ENCODE measurements at regions not wholly inside any gene's neighbourhood (a gene's known extent, or its start where the extent isn't known, plus 50 kb on each side); places are given as distances from the start of the nearest gene placed in this dataset.
"Not testable (repeated sequence)": the region's sequence is repeated elsewhere in the genome, so short reads cannot be mapped to it uniquely, and the experiment has no call there.

DNA sequence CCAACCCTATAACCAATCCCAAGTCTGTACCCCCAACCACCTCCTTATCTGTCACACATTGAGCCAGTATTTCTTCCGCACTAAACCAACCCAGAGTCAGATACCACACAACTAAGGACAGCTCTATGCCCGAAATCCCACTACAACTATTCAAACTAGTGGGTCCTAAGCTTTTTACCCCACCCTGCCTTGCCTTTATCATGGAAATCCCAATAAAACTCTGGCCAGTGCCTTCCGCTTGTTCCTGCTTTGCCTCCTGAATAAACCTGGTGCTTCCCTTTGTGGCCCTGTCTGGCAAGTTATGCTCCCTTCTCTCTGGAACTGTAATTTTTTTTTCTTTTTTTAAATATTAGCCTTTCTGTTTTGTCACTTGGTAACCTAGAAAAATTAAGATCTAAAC, 493.3 kb upstream of the SYT1 start:
- Mint-ChIP-seq H3K27me3 (ENCODE audit: insufficient read depth) (peaks cover 2% of the 10 kb centered on the region), H3K9me3 (no peaks in the 10 kb centered on the region; the same call in 1 of the 2 replicates), H3K36me3 (ENCODE audit: low read depth) (no peaks in the 10 kb centered on the region; the same call in 1 of the 2 replicates), H3K27ac (no peak overlapping the region), H3K4me3 (no peak overlapping the region), H3K4me1 (ENCODE audit: low read depth) (no peaks in the 10 kb centered on the region)
- DNase-seq: no peak
- TF ChIP-seq, protein P1, sequence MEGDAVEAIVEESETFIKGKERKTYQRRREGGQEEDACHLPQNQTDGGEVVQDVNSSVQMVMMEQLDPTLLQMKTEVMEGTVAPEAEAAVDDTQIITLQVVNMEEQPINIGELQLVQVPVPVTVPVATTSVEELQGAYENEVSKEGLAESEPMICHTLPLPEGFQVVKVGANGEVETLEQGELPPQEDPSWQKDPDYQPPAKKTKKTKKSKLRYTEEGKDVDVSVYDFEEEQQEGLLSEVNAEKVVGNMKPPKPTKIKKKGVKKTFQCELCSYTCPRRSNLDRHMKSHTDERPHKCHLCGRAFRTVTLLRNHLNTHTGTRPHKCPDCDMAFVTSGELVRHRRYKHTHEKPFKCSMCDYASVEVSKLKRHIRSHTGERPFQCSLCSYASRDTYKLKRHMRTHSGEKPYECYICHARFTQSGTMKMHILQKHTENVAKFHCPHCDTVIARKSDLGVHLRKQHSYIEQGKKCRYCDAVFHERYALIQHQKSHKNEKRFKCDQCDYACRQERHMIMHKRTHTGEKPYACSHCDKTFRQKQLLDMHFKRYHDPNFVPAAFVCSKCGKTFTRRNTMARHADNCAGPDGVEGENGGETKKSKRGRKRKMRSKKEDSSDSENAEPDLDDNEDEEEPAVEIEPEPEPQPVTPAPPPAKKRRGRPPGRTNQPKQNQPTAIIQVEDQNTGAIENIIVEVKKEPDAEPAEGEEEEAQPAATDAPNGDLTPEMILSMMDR (IDR thresholded peaks at IDR 0.05): no peak

DNA sequence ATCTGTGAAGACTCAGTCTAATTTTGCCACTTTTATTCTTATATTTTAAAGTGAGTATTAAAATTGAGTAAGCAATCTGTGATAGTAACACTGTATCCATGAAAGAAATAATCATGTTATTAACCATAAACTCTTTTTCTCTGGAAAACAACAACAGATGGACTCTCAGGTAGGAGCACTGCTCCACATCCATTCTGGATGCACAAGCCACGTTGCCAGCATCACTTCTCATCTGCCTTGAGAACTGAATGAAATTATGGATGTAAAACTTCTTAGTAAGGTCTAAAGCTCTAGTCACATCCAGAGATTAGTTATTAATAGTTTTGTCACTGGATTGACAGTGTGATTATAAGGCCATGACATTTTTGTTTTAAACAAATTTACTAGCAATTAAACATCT, 489.1 kb upstream of the SYT1 start:
- peaks cover 2% of the 10 kb centered on the region for H3K27me3 Mint-ChIP-seq (ENCODE audit: insufficient read depth)
- H3K4me1 Mint-ChIP-seq (ENCODE audit: low read depth): no peaks in the 10 kb centered on the region
- DNase-seq: no peak
- no peak overlapping the region for H3K27ac Mint-ChIP-seq
- H3K9me3 Mint-ChIP-seq: peaks cover 28% of the 10 kb centered on the region
- TF ChIP-seq, protein P1 (IDR thresholded peaks at IDR 0.05): no peak
- no peak overlapping the region for H3K4me3 Mint-ChIP-seq
- H3K36me3 Mint-ChIP-seq (ENCODE audit: low read depth): peaks cover 20% of the 10 kb centered on the region

DNA sequence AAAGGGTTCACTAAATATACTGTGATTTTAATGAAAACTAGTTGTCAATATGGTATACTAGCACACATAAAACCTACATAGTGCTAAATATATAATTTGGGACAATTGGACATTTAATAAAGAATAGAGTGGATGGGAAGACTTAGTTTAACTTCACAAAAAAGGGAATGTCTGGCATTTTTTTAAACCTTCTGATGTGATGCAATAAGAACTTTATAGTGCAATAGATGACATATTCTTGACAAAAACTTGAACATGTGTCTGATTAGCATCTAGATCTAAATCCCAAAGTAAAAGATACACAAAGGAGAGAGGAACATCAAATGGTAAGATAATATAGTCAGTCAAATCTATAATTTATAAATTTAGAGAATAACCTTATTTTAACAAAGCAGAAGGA, 488.3 kb upstream of the SYT1 start:
- Mint-ChIP-seq H3K4me1 (ENCODE audit: low read depth) (no peaks in the 10 kb centered on the region), H3K36me3 (ENCODE audit: low read depth) (peaks cover 20% of the 10 kb centered on the region), H3K4me3 (no peak overlapping the region), H3K27ac (no peak overlapping the region), H3K9me3 (peaks cover 28% of the 10 kb centered on the region), H3K27me3 (ENCODE audit: insufficient read depth) (peaks cover 1% of the 10 kb centered on the region; the same call in 1 of the 2 replicates)
- DNase-seq: no peak
- TF ChIP-seq, protein P1 (IDR thresholded peaks at IDR 0.05): no peak

DNA sequence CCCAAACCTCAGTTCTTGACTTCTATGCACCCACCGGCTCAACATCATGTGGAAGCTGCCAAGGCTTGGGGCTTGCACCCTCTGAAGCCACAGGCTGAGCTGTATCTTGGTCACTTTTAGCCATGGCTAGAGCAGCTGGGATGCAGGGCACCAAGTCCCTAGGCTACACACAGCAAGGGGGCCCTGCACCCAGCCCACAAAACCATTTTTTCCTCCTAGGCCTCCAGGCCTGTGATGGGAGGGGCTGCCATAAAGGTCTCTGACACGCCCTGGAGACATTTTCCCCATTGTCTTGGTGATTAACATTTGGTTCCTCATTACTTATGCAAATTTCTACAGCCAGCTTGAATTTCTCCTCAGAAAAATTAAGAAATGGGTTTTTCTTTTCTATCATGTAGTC, 485.5 kb upstream of the SYT1 start:
- Mint-ChIP-seq H3K9me3 (peaks cover 28% of the 10 kb centered on the region), H3K36me3 (ENCODE audit: low read depth) (peaks cover 20% of the 10 kb centered on the region)
- H3K27me3 Mint-ChIP-seq (ENCODE audit: insufficient read depth); H3K27ac Mint-ChIP-seq; H3K4me1 Mint-ChIP-seq (ENCODE audit: low read depth); DNase-seq; H3K4me3 Mint-ChIP-seq: not testable (repeated sequence)

DNA sequence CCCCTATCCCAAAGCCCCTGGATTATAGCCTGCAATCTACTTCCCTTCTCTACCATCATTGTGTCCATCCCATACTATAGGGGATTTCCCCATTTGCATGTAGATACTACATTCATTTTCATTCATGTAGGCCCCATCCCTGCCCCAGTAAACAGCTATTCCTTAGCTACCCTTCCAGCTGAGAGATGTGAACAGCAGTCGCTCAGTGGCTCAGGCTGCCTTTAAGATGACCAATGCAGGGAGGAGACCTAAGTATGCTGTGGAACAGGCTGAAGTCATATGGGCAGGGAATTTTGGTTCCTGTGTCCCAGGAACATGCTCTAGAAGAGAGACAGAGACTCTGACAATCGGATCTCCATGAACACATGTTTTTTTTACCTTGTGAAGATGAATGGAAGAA, 481.2 kb upstream of the SYT1 start:
- DNase-seq: no peak
- TF ChIP-seq, protein P1 (IDR thresholded peaks at IDR 0.05): no peak
- Mint-ChIP-seq H3K4me3 (no peak overlapping the region), H3K27ac (no peak overlapping the region), H3K27me3 (ENCODE audit: insufficient read depth) (no peaks in the 10 kb centered on the region), H3K4me1 (ENCODE audit: low read depth) (peaks cover 15% of the 10 kb centered on the region), H3K36me3 (ENCODE audit: low read depth) (peaks cover 13% of the 10 kb centered on the region), H3K9me3 (peaks cover 18% of the 10 kb centered on the region)

DNA sequence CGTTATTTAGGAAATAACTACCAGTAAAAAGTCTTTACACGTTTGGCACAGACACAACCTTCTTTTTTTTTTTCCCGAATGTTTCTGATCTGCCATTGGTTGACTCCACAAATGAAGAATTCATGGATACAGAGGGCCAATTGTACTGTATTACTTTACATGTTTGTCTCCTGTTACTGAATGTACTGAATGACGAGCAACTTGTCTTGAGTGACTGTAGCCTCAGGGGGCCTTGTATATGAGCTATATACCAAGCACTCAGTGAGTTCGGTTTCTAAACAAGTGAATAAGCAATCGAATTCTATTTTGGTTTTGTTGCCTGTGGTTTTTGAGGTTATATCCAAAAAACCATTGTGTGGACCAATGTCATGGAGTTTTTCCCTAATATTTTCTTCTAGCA, 480.0 kb upstream of the SYT1 start:
- no peaks in the 10 kb centered on the region for H3K27me3 Mint-ChIP-seq (ENCODE audit: insufficient read depth)
- DNase-seq: no peak
- H3K4me1 Mint-ChIP-seq (ENCODE audit: low read depth): peaks cover 15% of the 10 kb centered on the region
- H3K4me3 Mint-ChIP-seq: no peak overlapping the region
- TF ChIP-seq, protein P1 (IDR thresholded peaks at IDR 0.05): no peak
- H3K36me3 Mint-ChIP-seq (ENCODE audit: low read depth): peaks cover 2% of the 10 kb centered on the region
- H3K9me3 Mint-ChIP-seq: peaks cover 7% of the 10 kb centered on the region
- no peak overlapping the region for H3K27ac Mint-ChIP-seq

All from HFFc6 (cell line).